HG03196 (cell line): ENCODE measurements at regions not wholly inside any gene's neighbourhood (a gene's known extent, or its start where the extent isn't known, plus 50 kb on each side); places are given as distances from the start of the nearest gene placed in this dataset.
"Not testable (repeated sequence)": the region's sequence is repeated elsewhere in the genome, so short reads cannot be mapped to it uniquely, and the experiment has no call there.

ENCODE experiments used
- ATAC-seq: cut with Tn5 transposase; IDR thresholded peaks from one replicate; pipeline ENCODE4 v1.9.1; 2021; ENCODE audit not compliant: unreplicated experiment

DNA sequence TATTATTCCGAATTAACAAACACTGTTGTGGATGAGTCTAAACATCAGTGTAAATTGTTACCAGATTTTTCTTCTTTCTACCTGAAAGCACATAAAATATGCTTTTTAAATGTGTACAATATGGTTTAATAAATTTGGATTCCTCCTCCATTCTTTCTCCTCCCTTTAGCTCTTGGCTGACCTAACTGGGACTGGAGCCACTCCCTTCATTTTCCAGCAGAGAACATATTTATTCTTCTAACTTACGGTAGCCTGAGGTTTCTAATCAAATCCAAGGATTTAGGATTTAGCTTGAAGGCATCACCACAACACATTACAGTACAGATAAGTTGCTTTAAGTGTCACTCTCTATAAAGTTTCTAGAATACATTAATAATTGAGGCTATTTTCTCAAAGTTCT is 88.2 kb upstream of the SEMA3C start:
- ATAC-seq: no peak

DNA sequence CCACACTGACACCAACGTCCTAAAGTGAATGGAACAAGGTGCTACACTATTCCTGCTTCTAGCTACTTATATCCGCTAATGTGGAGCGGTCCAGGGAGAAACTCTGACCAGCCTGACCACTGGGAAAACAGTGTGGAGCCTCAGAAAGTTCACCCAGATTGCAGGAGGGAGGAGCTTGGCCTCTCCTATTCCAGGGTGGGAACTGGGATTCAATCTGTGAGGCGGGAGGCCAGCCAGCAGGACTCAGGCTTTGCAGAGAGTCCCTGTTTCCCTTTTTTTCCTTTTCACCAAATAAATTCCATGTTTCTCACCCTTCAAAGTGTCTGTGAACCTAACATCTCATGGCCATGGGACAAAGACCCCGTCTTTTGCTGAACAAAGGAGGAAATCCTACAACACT is 86.4 kb upstream of the SEMA3C start:
- no peak for ATAC-seq

GRCh38 chr7:81004098-81004497 is 85.2 kb upstream of the SEMA3C start:
- ATAC-seq: no peak

DNA sequence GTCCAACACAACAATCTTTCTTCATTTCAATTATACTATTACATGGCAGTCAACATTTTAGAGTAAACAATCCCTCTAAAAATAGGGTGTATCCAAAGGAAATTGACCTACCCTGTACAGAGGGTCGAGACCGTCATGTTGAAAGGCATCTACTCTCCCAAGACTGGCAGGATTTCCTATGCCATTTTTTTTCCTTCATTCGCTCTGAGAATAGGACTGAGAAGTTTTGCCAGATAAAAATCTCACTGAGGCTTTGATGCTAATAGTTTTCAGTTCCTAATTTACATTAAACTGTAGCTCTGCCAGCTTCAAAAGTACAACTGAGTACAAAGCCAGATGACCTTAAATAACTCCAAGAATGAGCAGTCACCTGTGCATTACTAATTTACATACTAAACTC is 84.5 kb upstream of the SEMA3C start:
- no peak for ATAC-seq

DNA sequence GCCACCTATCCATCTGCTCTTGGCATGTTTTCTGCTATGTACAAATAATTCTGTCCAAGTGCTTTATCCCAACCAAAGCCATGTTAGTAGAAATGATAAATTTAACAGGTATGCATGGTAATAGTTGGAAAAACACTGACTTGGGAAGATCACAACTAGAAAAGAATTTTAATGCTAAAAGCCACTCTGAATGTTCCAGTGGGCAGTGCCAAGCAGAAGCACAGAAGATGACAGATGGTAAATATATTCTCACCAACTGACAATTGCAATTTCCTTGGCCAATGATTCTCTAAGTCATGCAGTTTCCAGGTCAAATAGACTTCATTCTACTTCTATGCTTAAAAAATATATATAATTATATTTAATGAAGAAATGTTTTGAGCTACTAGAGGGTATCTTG is 83.6 kb upstream of the SEMA3C start:
- no peak for ATAC-seq

DNA sequence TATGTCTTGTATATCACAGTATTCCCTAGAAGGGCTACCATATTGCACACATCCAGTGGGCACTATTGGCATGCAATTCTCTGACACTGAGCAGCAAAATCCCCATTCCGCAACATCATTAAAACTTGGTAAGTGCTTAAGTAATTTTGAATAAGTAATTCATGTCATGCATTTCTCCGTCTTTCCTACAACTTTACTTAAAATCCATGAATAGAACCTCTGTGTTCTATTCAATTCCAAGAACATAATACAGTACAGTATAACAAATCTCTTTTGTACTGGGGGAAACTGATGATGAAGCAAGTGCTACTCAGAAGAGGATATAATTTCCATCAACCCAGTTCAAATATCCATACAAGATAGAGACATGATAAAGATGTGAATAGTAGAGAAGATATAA is 80.9 kb upstream of the SEMA3C start:
- no peak for ATAC-seq

GRCh38 chr7:80999100-80999499 is 80.2 kb upstream of the SEMA3C start:
- ATAC-seq: no peak

DNA sequence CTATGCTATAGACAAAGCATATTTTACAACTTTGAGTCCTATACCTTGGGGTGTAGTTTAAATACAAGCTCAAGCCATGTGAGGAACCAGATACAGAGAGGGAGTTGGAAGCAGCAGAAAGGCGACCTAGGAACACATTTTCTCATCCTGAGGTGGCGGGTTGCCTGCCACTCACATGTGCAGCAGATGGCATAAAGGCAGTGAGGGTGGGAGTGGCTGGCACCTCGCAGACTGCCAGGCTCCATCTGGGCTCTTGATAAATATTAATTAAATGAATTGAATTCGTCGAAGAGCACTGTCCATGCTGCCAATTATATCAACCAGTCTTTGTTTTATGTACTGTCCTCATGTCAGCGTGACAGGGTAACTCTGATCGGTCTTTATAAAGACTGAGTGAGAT is 79.0 kb upstream of the SEMA3C start:
- ATAC-seq: no peak

GRCh38 chr7:80996236-80996635 is 77.4 kb upstream of the SEMA3C start:
- not testable (repeated sequence) for ATAC-seq

DNA sequence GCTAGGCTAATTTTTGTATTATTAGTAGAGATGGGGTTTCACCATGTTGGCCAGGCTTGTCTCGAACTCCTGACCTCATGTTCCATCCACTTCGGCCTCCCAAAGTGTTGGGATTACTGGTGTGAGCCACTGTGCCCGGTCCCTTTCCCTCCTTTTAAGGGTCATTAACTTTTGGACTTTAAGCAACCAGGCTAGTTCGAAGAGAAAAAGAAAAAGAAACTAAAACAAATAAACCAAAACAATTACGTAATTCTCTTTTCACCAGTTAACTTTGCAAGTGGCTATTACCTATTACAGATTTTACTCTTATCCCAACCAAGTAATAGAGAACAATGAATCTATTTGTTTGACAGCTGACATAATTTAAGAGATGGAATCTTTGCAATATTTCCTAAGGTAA is 72.8 kb upstream of the SEMA3C start:
- ATAC-seq: no peak

- ATAC-seq: no peak
Measured at GRCh38 chr7:80984619-80985018, 65.8 kb upstream of the SEMA3C start.

DNA sequence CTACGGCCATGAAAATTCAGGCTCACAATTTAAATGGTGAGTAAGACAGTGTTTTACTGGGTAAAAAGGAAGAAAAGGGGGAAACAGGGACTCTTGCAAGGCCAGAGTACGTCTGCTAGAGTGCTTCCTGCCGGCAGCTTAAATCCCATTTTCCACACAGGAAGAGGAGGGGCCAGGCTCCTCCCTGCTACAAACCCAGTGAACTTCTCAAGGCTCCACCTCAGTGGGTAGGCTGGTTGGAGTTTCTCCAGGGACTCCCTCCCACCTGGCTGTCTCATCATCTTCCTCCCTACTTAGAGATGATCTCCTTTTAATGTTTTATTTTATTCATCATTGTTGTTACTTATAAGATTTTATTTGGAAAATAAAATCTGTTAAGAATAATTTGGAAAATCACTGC is 62.6 kb upstream of the SEMA3C start:
- no peak for ATAC-seq

- no peak for ATAC-seq
Measured at GRCh38 chr7:80977751-80978150, 58.9 kb upstream of the SEMA3C start.

DNA sequence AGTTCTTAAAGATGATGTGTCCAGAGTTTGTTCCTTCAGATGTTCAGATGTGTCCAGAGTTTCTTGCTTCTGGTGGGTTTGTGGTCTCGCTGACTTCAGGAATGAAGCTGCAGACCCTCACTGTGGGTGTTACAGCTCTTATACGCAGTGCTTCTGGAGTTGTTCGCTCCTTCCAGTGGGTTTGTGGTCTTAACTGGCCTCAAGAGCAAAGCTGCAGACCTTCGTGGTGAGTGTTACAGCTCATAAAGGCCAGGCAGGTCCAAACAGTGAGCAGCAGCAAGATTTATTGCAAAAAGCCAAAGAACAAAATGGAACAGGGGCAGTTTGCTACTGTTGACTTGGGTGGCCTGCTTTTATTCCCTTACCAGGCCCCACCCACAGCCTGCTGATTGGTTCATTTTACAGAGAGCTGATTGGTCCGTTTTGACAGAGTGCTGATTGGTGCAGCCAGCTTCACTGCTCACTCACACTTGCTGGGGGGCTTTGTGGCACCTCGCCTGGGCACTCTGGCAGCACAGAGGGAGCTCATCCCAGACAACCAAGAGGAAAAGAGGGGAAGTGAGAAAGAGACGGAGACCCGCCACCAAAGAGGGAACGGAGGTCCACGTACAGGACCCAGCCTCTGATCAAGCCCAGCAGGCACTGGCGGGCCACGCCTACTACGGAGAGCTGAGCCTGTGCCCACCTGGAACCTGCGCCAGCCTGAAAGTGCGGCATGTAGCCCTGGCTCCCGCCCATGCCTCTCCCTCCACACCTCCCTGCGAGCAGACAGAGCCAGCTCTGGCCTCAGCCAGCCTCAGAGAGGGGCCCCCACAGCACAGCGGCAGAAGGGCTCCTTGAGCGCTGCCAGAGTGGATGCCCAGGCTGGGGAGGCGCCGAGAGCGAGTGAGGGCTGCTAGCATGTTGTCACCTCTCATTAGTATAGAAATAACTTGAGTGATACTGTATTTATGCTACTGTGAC is 55.8 kb upstream of the SEMA3C start:
- no peak for ATAC-seq

DNA sequence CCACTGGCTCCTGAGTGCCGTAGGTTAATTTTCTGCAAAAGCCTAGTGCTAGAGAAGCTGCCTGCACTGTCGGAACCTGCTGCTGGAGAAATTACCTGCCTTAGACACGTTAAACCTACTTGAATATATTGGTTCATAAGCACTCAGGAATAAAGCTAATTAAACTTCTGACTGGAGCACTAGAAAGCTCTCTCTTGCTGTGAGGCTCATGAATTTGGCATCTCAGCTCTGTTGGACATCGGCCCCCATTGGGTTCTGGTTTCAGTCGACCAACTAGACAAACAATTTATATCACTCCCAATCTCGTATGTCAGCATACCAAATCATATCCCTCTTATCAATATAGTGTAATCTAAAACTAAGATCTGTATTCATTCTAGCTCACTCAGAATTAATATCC is 52.4 kb upstream of the SEMA3C start:
- ATAC-seq: no peak
